HG02943 (cell line): ENCODE measurements at regions not wholly inside any gene's neighbourhood (a gene's known extent, or its start where the extent isn't known, plus 50 kb on each side); places are given as distances from the start of the nearest gene placed in this dataset.

Experiments
- ATAC-seq: cut with Tn5 transposase; IDR thresholded peaks from one replicate; pipeline ENCODE4 v1.9.1; 2021; ENCODE audit warnings: mild to moderate bottlenecking, low read depth, moderate library complexity; ENCODE audit not compliant: unreplicated experiment

- no peak for ATAC-seq
Measured at GRCh38 chr3:30290479-30290878, 315.9 kb upstream of the TGFBR2 start.

GRCh38 chr3:30292192-30292893, 314.1 kb upstream of the TGFBR2 start:
- ATAC-seq = no peak

GRCh38 chr3:30293621-30294240, 312.7 kb upstream of the TGFBR2 start:
- no peak for ATAC-seq

GRCh38 chr3:30294241-30294667, 312.1 kb upstream of the TGFBR2 start:
- no peak for ATAC-seq

GRCh38 chr3:30297112-30297511, 309.3 kb upstream of the TGFBR2 start:
- ATAC-seq = no peak

- no peak for ATAC-seq
Measured at GRCh38 chr3:30299674-30300385, 306.6 kb upstream of the TGFBR2 start.

GRCh38 chr3:30300809-30301208, 305.6 kb upstream of the TGFBR2 start:
- ATAC-seq = no peak

- ATAC-seq = no peak
Measured at GRCh38 chr3:30302027-30302426, 304.4 kb upstream of the TGFBR2 start.

GRCh38 chr3:30303770-30304169, 302.6 kb upstream of the TGFBR2 start:
- ATAC-seq = no peak

GRCh38 chr3:30305021-30305420, 301.4 kb upstream of the TGFBR2 start:
- ATAC-seq = no peak

GRCh38 chr3:30306896-30307295, 299.5 kb upstream of the TGFBR2 start:
- no peak for ATAC-seq

GRCh38 chr3:30307372-30307950, 298.9 kb upstream of the TGFBR2 start:
- ATAC-seq = no peak

- ATAC-seq = no peak
Measured at GRCh38 chr3:30308131-30308530, 298.3 kb upstream of the TGFBR2 start.

- no peak for ATAC-seq
Measured at GRCh38 chr3:30309961-30310954, 296.1 kb upstream of the TGFBR2 start.

- ATAC-seq = no peak
Measured at GRCh38 chr3:30311781-30312180, 294.6 kb upstream of the TGFBR2 start.

- ATAC-seq = no peak
Measured at GRCh38 chr3:30313840-30314239, 292.6 kb upstream of the TGFBR2 start.

GRCh38 chr3:30314757-30315325, 291.6 kb upstream of the TGFBR2 start:
- ATAC-seq = no peak

GRCh38 chr3:30315447-30315846, 291.0 kb upstream of the TGFBR2 start:
- ATAC-seq = no peak

- ATAC-seq = no peak
Measured at GRCh38 chr3:30317561-30317960, 288.8 kb upstream of the TGFBR2 start.

GRCh38 chr3:30318110-30318509, 288.3 kb upstream of the TGFBR2 start:
- no peak for ATAC-seq
